ENCODE measurements at regions not wholly inside any gene's neighbourhood (a gene's known extent, or its start where the extent isn't known, plus 50 kb on each side); places are given as distances from the start of the nearest gene placed in this dataset.

DNA sequence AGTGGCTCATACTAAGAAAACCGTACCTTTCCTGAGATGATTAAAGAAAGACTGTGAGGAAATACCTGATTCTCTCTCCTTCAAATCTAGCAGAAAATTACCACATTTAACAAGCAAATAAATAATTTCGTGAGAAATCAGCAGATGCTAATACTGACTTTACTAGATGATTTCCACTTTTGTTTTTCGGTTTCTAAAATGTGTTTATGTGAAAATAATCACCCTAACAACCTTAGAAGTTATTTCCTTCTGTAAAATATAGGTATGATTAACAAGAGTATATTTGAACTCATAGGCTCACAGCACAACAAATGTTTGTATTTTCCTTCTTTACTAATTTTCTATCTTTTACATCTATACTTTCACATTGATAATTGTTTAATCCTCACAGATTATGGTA is 594.1 kb upstream of the FAM98A start:
- DNase-seq (no peak), ATAC-seq (no peak)
- H3K36me3 ChIP-seq, result no peaks in the 10 kb centered on the region
- H3K4me1 ChIP-seq, result no peaks in the 10 kb centered on the region
- 81 to 84% methylated on average over 3 of the region's 3 CpGs for WGBS, 2 donors
- TF ChIP-seq, protein P1, sequence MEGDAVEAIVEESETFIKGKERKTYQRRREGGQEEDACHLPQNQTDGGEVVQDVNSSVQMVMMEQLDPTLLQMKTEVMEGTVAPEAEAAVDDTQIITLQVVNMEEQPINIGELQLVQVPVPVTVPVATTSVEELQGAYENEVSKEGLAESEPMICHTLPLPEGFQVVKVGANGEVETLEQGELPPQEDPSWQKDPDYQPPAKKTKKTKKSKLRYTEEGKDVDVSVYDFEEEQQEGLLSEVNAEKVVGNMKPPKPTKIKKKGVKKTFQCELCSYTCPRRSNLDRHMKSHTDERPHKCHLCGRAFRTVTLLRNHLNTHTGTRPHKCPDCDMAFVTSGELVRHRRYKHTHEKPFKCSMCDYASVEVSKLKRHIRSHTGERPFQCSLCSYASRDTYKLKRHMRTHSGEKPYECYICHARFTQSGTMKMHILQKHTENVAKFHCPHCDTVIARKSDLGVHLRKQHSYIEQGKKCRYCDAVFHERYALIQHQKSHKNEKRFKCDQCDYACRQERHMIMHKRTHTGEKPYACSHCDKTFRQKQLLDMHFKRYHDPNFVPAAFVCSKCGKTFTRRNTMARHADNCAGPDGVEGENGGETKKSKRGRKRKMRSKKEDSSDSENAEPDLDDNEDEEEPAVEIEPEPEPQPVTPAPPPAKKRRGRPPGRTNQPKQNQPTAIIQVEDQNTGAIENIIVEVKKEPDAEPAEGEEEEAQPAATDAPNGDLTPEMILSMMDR (IDR thresholded peaks at IDR 0.05), result no peak
- H3K27ac ChIP-seq, result no peak overlapping the region
- H3K9me3 ChIP-seq, result no peaks in the 10 kb centered on the region
- intact Hi-C loops (cut with DNase I), result no loop called here
- H3K27me3 ChIP-seq, result no peaks in the 10 kb centered on the region
- H3K4me3 ChIP-seq, result no peak overlapping the region

DNA sequence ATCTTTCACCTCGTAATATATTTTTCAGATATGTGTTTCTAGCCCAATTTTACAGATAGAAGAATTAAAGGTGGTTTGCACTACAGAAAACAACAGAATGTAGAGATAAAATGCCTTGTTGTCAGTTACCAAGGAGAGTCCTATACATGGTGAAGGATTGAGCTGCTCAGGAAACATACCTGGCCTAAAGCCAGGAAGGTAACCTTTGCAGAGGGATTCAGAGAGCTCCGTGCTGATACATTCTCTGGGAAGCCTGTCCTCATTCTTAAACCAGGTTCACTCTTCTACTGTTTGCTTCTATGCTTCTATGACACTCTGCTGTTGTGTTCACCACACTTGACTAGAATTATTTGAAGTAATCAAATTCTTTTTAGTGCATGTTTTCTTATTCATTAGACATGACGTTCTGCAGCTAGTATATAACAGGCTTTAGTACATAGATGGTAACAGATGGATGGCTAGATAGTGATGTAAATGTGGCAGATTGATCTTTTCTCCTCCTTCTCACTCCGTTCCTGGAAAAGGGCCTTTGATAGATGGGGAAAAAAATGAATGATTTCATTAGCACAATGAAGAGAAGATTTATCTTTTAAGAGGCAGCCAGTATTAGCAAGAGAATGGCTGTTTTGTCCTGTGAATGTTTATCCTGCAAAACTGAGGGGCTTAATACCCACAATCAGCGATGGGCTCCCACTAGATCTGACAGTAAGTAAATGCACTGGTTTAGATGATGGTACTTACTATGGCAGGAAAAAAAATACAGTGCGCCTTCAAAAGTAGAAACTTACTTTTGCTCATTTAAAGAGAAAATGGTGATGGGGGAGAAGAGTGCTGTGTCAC is 589.6 kb upstream of the FAM98A start:
- TF ChIP-seq, protein P1 (IDR thresholded peaks at IDR 0.05), result no peak
- 55 to 57% methylated on average over 6 of the region's 6 CpGs for WGBS, 2 donors
- ATAC-seq (no peak), DNase-seq (no peak)
- no peaks in the 10 kb centered on the region for H3K36me3 ChIP-seq
- H3K9me3 ChIP-seq, result no peaks in the 10 kb centered on the region
- H3K4me3 ChIP-seq, result no peak overlapping the region
- intact Hi-C loops (cut with DNase I), result no loop called here
- H3K27ac ChIP-seq, result no peak overlapping the region
- H3K27me3 ChIP-seq, result no peaks in the 10 kb centered on the region
- H3K4me1 ChIP-seq, result no peaks in the 10 kb centered on the region

DNA sequence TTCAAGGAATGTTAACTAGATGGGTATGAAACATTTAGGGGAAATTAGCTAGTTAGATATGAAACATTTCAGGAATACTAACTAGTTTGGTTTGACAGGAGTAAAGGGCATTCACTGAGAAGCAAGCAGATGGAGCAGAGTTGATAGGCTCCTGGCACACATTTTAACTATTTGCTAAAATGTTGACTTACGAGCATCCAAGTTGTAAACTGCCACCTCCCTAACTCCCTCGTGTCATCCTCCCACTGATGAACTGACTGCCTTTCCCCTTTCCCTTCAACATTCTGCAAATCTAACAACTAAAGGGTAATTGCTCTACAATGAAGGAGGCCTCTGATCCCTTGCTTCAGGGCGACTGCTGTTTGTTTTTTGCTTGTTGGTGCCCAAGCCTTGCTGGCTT is 580.4 kb upstream of the FAM98A start:
- Histone ChIP-seq H3K9me3 (peaks cover 0 to 14% (median 0%) of the 10 kb centered on the region in 11 donors), H3K27me3 (no peaks in the 10 kb centered on the region), H3K27ac (no peak overlapping the region), H3K4me3 (no peak overlapping the region), H3K4me1 (no peaks in the 10 kb centered on the region), H3K36me3 (no peaks in the 10 kb centered on the region)
- TF ChIP-seq, protein P1 (IDR thresholded peaks at IDR 0.05), result no peak
- 64 to 77% methylated on average over 3 of the region's 3 CpGs for WGBS, 2 donors
- DNase-seq (no peak), ATAC-seq (no peak)
- intact Hi-C loops (cut with DNase I), result no loop called here

DNA sequence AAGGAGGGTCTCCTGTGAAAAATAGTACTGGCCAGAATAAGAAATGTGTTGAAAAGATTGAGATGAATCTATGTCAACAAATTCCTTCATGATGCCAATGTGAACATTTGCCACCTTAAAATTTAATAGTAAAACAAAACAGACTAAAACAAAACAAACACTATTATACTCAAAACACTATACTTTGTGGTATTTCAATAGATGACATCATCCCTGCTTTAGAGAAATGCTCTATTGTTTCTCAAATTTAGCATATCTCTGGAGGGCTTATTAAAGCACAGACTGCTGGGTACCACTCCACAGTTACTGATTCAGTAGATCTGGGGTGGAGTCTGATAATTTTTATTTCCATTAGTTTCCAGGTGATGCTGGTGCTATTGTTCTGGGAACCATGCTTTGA is 579.4 kb upstream of the FAM98A start:
- TF ChIP-seq, protein P1 (IDR thresholded peaks at IDR 0.05), result no peak
- H3K4me1 ChIP-seq, result no peaks in the 10 kb centered on the region
- H3K9me3 ChIP-seq, result peaks cover 0 to 14% (median 0%) of the 10 kb centered on the region in 11 donors
- DNase-seq (no peak), ATAC-seq (no peak)
- intact Hi-C loops (cut with DNase I), result no loop called here
- H3K27me3 ChIP-seq, result no peaks in the 10 kb centered on the region
- H3K4me3 ChIP-seq, result no peak overlapping the region
- H3K27ac ChIP-seq, result no peak overlapping the region
- no peaks in the 10 kb centered on the region for H3K36me3 ChIP-seq

Data from heart right ventricle (tissue), 16 donors.